ENCODE measurements at regions not wholly inside any gene's neighbourhood (a gene's known extent, or its start where the extent isn't known, plus 50 kb on each side); places are given as distances from the start of the nearest gene placed in this dataset.

DNA sequence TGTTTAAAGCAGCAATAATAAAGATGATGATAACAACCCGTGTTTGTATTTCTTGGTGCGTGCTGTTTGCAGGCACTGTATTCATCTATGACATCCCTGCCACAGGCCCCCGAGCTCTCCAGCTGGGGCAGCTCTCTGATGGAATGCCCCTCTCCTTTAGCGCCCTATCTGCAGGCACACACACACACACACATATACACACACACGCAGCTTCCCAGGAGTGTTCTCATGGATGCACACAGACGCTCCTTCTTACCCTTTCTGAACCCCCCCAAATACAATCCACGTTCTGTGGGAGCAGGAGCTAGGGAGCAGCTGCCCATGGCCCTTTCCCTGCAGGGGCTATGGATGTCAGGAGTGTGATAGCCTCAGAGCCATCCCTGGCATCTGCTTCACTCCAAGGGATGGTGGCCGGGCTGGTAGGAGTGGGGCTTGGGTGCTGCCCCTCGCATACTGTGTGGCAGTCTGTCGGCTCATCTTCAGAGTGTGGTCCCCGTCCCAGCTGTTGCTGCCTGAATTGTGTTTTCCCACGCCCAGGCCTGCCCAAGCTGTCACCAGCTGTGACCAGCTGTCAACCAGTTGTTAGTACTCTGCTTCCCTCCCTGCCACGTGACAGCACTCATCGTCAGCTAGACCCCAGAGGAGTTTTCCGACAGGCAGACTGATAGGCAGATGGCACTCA is 50.8 kb upstream of the MYCN start:
- Mint-ChIP-seq H3K27ac (ENCODE audit: unreplicated experiment) (no peak overlapping the region), H3K4me3 (ENCODE audit: low read depth, unreplicated experiment) (no peak overlapping the region), H3K27me3 (ENCODE audit: unreplicated experiment) (no peaks in the 10 kb centered on the region), H3K4me1 (ENCODE audit: low read depth, unreplicated experiment) (peaks cover 10% of the 10 kb centered on the region), H3K36me3 (ENCODE audit: insufficient read depth, unreplicated experiment) (no peaks in the 10 kb centered on the region), H3K9me3 (ENCODE audit: low read depth, unreplicated experiment) (no peaks in the 10 kb centered on the region)
- CTCF ChIA-PET = no interaction called here
- BruUV-seq (replicated peaks) = no TSS peak
- intact Hi-C loops (cut with micrococcal nuclease; ENCODE audit: unreplicated experiment) = no loop called here
- no peak for TF ChIP-seq CTCF (IDR thresholded peaks at IDR 0.05; ENCODE audit: unreplicated experiment)
- no peak for DNase-seq

GRCh38 chr2:15890124-15890754 is 50.1 kb upstream of the MYCN start:
- BruUV-seq (replicated peaks) = no TSS peak
- no peak overlapping the region for H3K27ac Mint-ChIP-seq (ENCODE audit: unreplicated experiment)
- CTCF ChIA-PET = no interaction called here

More at GRCh38 chr2:15890124-15890754, 50.1 kb upstream of the MYCN start:
- no peaks in the 10 kb centered on the region for H3K27me3 Mint-ChIP-seq (ENCODE audit: unreplicated experiment)
- no peaks in the 10 kb centered on the region for H3K9me3 Mint-ChIP-seq (ENCODE audit: low read depth, unreplicated experiment)
- no peaks in the 10 kb centered on the region for H3K36me3 Mint-ChIP-seq (ENCODE audit: insufficient read depth, unreplicated experiment)
- TF ChIP-seq CTCF (IDR thresholded peaks at IDR 0.05; ENCODE audit: unreplicated experiment) = no peak
- peaks cover 10% of the 10 kb centered on the region for H3K4me1 Mint-ChIP-seq (ENCODE audit: low read depth, unreplicated experiment)
- DNase-seq = no peak
- H3K4me3 Mint-ChIP-seq (ENCODE audit: low read depth, unreplicated experiment) = no peak overlapping the region
- intact Hi-C loops (cut with micrococcal nuclease; ENCODE audit: unreplicated experiment) = no loop called here

Measured in Calu3 (cell line).